ENCODE measurements at regions not wholly inside any gene's neighbourhood (a gene's known extent, or its start where the extent isn't known, plus 50 kb on each side); places are given as distances from the start of the nearest gene placed in this dataset.
A peak's percentile ranks its signal among the peaks of the same experiment; 100 is the strongest.

DNA sequence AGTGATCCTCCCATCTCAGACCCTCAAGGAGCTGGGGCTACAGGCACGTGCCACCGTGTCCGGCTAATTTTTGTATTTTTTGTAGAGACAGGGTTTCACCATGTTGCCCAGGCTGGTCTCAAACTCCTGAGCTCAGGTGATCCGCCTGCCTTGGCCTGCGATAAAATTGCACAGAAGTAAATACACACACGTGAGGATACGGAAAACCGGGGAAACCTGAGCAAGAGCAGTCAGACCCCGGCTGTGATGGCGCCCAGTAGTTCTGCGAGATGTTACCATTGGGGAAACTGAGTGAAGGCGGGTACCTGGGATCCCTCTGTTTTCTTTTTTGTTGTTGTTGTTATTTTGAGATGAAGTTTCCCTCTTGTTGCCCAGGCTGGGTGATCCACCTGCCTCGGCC is 114.9 kb downstream of the C9orf50 start:
- DNase-seq (ENCODE audit: low read depth in 2 of 2), result no peak

DNA sequence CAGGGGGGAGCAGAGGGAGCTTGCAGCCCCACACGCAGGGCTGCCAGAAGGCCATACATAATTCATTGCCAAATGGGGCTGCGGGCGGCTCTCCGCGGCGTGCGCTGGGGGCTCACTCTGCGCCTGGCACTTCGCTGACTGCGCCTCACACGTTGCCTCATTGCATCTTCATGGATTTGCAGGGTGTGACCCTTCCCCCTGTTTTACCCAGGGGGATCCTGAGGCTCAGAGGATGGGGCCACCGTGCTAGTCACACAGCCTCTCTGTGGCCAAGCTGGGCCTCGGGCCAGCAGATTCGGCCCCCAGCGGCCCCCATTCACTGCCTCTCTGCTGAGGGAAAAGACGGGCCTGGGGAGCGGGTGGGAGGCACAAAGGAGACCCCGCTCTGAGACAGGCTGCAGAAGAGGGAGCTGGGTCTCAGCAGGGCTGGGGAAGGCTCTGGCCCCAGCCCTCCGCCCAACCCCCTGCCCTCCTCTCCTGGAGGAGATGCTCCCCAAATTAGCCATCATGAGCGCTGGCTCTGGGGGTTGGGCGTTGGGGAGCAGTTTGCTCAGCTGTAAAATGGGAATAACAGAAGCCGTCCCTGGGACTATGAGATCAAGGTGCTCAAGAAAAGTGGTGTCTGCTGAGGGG is 115.5 kb downstream of the C9orf50 start:
- DNase-seq (ENCODE audit: low read depth in 2 of 2), result no peak

DNA sequence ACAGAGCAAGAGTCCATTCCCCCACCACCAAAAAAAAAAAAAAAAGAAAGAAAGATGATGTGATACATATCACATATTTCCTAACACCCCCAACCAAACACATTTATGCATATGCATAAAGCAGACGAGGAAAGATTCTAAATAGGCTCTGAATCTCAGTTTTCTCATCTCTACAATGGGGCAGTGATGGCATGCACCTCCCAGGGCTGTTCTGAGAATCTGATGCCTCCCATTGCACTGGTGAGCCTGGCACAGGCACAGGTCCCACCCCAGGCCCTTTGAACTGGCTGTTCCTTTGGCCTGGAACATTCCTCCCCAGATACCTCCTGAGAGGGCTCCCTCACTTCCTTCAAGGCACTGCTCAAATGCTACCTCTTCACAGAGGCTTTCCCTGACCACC is 116.5 kb downstream of the C9orf50 start:
- DNase-seq (ENCODE audit: low read depth in 2 of 2), result no peak

DNA sequence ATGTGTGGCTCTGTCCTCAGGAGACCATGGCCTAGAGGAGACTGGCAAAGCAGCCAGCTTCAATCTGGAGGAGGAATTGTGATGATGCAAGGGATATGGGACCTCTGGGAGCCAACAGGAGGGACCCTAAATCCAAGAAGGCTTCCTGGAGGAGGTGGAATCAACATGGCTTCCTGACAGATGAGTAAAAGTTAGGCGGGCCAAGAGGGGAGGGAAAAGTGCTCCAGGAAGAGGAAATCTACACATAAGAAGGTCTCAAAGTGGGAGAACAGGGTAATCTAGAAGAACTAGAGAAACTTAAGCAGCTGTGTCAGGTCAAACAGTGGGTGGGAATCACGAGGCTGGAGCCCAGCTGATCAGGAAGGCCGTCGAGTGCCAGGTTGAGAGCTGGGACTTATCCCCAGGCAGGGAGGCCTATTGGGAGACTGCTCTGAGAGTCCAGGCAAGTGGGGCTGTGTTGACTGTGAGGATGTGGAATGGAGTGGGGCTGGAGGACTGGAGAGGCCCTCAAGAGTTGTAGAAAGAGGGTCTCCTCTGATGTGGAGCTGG is 119.1 kb downstream of the C9orf50 start:
- no peak for DNase-seq (ENCODE audit: low read depth in 2 of 2)

DNA sequence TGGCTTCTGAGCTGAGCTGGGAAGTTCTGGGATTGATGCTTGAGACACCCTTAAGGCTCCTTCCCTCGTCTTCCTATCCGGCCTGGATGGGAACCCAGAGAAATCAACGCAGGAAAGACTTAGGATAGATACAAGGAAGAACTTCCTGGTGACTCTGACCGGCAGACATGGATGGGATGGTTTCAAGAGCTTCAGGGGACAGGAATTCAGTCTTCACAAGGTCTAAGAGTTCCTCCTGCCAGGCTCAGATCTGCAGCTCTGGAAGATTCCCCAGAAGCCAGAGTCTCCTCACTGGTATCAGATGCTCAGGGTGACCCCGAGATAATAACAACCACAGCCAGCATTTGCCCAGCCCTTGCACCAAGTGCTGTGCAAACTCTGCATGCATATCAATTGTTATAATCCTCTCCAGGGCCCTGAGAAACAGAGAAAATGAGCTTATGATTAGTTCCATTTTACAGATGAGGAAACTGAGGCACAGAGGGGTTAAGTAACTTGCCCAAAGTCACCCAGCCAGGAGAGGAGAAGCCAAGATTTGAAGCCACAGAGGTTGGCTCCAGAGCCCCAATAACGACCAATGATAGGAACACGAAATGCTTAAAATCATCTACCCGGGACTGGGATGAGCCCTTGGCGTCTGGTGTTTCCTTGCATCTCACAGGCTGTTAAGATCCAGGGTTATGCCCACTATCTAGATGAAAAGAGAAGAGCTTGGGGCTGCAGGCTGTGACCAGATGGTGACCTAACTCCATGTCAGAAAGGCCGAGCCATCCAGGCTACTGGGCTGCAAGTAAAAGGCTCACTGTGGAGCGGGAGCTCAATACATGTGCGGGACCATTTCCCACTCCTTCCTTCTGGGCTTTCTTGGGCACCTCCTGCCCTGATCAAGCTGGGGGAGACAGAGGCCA is 119.8 kb downstream of the C9orf50 start:
- no peak for DNase-seq (ENCODE audit: low read depth in 2 of 2)

DNA sequence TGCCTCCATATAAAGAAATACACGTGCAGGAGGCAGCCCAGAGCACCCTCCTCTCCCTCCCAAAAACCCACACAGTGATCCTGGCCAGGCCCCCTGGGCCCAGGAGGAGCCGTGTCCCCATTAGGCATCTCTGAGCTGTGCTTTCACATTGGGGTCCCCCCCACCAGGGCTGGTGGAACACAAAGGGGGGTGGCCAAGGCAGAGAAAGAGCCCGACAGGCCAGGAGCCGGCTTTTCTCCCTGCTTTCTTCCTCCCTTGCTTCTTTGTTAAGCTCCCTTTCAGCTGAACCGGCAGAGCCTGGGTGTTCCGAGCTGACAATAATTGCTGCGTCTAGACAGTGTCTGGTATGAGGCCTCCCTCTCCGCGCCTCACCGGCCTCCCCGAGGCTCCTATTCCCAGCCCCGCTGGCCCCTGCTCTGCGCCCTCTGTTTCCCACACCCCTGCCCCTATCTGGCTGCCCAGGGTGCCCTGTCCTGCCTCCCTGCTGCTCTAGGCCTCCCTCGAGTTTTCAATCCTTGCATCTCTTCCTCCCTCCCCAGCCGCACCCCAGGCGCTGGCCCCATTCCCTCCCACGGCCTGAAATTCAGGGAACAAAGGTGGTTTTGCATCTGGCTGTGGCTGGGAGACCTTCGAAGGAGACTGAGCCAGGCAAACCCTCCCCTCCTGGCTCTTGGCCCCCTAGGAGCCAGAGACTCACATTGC is 120.6 kb downstream of the C9orf50 start:
- DNase-seq (ENCODE audit: low read depth in 2 of 2), result no peak

DNA sequence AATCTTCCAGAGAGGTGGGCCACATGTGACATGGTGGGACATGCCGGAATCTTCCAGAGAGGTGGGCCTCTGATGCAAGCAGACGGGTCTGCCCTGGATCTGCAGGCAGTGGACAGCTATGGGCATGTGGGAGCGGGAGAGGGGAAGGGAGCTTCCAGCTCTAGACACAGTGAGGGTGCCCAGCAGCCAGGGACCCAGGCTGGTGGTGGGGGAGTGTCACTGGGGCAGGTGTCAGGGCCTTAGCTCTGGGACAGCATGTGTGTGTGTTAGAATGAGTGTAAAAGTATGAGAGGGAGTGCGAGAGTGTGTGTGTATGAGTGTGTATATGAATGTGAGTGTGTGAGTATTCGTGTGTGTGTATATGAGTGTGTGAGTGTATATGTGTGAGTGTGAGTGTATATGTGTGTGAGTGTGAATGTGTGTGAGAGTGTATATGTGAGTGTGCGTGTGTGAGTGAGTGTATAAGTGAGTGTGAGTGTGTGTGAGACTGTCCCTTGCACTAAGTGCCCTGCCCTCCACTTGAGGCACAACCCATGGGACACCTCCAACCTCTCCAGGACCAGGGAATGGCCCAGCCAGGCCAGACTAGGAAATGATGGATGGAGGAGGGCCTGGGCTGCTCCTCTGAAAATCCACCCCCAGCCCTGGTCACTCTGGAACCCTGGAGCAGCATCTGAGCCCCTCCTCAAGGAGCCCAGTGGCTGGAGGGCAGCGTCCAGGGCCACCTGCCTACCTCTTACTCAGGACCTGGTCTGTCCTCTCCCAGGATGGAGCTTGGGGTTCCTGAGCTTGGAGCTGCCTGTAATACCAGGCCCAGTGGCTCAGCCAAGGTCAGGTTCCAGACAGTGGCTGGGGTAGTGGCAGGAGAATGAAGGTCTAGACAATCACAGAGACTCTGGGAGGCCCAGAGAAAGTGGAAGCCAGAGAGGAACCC is 122.2 kb downstream of the C9orf50 start:
- DNase-seq (ENCODE audit: low read depth in 2 of 2), result no peak

DNA sequence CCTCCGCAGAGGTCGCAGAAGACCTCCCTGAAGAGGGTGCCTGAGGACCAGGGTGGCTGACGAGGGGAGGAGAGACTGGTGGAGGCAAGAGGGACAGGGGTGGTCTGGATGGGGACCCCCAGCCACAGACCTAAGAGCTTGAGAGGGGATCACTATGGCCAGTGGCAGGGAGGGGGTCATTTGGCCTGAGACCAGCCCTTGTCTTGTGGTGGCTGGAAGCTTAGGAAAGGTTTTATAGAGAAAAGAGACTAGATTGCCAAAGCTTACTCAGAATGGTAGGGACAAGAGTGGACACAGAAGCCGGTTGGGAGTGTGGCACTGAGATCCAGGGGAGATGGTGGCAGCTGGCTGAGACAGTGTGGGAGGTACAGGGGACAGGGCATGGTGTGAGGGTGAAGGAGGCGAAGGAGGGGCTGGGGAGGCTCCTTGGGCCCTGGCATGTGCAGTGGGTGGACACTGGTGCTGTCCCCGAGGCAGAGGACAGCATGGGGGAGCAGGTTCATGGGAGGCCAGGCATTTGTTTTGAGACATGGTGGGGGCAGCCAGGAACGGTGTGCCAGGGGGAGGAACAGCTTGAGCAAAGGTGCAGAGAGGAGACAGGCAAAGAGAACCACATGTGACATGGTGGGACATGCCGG is 123.0 kb downstream of the C9orf50 start:
- no peak for DNase-seq (ENCODE audit: low read depth in 2 of 2)

DNA sequence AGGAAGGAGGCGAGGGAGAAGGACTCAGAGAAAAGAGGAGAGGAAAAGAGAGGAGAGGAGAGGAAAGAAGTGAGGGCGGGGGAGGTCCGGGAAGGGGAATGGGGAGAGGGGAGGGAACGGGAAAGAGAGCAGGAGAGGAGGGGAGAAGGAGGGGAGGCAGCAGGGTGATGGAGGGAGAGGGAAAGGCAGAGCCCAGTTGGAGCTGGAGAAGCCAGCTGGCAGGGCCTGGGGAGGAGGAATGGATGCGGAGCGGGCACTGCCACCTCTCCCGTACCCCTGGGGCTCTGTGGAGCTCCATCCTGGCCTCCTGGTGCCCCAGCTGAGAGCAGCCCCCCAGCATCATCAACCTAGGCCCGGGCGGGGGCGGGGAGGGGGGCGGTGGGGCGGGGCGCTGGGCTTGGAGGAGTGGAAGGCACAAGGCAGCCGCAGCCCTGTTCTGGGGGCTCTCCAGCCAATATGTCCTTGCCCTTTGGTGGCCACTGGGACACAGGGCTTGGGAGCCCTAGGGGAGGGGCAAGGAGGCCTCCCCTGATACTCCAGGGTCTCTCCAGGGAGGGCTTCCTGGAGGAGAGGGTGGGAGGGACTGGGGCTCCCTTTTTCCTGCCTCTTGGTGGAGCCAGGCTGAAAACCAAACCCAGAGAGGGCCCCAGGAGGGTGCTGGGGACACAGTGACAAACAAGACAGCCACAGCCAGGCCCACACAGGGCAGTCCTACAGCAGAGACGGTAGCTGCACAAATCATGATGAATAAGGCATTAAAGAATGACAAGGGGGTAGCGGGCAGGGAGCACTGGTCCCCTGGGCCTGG is 123.7 kb downstream of the C9orf50 start:
- DNase-seq (ENCODE audit: low read depth in 2 of 2), result no peak

DNA sequence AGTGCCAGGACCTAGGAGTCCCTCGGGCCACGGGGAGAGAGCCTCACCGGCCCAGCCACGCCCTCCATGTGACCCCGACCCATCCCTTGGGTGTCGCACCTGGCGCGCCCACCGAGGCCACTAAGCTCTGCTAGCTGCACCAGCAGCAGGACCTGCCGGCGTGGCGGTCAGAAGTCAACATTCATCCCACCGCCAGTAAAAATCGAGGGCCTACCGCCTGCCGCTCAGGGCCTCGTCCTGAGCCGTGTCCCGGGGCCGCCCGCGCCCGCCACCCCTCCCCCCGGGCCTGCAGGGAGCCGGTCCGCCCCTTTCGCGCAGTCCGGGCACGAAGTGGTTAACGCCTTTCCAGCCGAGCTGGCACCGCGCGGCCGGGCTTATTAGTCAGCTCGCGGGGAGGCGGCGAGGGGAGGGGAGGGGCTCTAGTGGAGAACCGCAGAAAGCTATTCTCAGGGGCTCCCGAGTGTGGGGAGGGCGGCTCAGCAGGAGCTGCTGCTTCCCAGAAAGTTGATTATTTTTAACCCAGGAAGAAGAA is 124.4 kb downstream of the C9orf50 start:
- peak; percentile 92 to 93 for DNase-seq (ENCODE audit: low read depth in 2 of 2)

DNA sequence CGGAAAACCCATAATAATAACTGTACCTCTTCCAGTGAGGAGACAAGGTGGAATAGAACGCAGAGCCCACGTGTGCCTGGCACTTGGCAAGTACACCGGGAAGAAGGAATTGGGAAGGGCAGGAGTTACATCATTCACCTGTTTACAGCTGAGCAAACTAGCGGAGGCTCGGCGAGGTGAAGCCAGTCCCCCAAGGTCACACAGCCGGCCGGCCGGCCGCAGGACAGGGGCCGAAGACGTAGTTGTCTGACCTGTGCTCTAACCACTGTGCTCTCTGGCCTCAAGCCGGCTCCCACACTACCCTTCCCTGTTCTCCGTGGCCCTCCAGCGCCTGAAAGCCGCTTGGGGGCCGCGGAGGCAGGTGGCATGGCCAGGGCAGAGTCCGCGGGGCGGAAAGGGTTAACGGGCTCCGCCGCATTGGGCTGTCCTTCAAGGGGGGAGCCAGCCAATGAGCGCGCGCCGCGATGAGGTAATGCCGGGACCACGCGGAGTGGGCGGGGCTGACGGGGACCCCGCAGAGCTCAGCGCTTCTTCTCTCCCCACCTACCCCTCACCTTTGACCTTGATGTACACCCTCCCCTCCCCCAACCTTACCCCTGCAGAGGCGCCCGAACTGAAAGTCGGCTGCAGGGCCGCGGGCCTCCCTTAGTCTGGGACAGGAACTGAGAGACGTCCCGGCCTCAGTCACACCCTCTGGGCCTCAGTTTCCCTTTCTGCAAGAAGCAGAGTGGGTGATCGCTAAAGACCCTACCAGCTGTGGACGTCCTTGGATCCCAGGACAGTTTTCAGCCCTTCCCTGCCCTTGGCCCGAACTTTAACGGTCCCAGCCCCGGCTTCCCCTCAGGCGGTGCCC is 125.1 kb downstream of the C9orf50 start:
- DNase-seq (ENCODE audit: low read depth in 2 of 2), result peak; percentile 79 to 81

DNA sequence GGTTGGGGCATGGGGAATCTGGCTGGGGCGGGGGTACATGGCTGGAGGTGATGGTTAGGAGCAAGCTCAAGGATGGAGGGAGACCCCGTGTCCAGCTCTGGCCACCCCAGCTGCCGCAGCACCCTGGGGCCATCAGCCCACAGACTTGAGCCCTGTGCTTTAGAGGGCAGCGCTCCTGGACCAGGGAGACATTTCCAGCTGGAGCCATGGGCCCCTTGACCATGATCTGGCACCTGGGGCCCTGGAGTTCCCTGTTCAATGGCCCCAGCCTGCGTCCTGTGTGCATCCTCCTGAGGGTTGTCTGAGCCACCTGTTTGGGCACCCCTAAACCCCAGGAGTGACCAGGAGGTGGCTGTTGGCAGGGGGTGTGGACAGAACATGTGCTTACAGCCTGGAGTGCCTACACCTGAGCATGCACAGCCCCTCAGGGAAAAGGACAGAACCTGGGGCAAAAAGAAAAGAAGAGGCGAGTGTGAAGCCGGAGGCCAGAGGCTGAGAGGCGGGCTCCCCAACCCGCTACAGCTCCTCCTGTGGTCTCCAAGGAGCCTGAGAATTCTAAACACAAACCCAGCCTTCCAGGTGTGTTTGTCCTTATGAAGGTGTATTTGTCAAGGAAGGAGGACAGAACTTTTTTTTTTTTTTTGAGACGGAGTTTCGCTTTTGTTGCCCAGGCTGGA is 126.7 kb downstream of the C9orf50 start:
- DNase-seq (ENCODE audit: low read depth in 2 of 2), result no peak

DNA sequence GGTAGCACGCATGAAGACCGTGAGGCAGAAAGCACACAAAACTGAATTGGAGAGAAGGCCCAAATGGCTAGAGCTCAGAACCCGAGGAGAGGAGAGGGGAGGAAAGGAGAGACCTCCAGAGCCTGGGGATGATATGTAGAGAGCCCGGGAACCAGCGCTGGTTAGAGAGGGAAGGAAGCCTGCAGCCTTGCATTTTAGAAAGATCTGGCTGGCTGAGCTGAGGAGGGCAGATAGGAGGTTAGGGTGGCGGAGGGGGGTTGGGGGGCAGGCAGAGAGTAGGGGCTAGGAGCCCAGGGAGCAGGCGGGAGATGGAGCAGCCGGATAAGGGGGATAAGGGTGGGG is 127.2 kb downstream of the C9orf50 start:
- no peak for DNase-seq (ENCODE audit: low read depth in 2 of 2)

DNA sequence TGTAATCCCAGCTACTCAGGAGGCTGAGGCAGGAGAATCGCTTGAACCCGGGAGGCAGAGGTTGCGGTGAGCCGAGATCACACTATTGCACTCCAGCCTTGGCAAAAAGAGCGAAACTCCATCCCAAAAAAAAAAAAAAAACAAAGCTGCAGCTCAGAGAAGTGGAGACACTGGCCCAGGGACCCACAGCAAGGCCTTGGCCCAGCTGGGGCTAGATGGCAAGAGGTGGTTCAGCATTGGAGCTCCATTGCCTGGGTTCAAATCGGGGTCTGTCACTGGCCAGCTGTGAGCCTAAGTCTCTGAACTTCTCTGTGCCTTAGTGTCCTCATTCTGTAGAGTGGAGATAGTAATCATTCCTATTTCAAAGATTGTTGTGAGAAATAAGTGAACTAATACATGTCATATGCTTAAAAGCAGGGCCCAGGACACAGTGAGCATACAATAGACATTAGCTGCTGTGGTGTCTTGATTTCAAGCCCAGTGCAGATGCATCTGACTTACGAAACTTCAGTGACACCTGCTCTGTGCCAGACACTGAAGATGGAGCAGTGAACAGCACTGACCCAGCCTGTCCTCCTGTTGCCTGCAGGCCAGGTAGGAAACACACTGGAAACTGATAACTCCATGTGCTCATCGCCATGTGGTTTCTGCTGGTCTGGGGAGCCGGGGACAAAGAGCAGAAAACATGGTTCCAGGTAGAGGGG is 127.7 kb downstream of the C9orf50 start:
- DNase-seq (ENCODE audit: low read depth in 2 of 2), result no peak

DNA sequence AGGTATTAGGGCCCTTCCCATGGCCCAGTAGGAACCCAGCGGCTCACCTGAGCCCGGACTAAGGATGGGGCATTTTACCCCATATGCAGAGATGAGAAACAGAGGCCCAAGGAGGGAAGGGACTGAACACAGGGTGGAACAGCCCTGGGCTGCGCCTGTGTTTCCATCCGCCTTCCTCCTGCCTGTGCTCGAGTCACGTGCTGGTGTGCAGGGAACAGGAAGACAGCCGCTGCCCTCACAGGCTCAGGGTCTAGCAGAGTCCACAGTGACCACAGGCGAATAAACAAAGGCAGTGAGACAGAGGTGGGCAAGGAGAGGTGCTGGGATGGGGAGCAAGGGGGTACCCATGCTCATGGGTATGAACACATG is 129.4 kb downstream of the C9orf50 start:
- DNase-seq (ENCODE audit: low read depth in 2 of 2), result no peak

DNA sequence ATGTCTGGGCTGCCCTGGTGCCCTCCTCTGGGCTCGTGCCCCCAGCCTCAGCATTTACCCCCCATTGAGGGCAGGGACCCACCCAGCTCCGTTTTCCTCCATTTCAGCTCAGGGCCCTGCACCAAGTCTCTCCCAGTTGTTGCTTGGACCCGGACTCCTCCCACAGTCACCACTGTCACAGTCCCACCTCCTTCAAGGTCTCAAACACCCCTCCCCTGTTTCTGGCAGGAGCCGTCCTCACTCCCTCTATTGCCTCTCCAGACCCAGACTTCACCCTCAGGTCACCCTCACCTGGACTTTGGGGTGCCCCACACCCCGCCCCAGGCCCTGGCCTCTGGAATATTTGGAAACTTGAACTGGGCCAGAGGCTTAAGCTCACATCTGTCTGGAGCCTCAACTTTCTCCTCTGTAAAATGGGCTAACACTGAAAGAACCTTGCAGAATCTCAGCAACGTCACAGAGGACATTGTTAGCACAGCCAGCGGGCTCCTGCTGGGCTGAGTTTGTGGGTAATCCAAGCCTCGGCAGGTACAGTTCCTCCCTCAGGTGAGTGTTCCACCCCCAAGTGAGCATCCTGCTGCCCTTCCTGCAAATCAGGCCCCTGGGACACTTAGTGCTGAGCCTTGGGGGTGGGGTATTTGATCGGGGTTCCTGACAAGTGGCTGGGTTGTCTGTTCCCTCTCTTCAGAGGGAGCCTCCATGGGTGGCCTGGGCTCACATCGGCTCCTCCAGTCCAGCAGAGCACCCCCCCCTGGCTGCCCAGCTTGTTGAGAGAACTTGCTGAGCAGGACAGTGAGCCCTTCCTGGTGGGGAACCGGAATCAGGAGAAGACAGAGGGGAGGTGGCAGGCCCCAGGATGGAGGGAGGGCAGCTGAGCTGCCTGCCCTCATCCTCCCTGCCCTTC is 130.1 kb downstream of the C9orf50 start:
- DNase-seq (ENCODE audit: low read depth in 2 of 2), result no peak

Data from fibroblast of skin of left quadriceps (primary cell).